ENCODE measurements at regions not wholly inside any gene's neighbourhood (a gene's known extent, or its start where the extent isn't known, plus 50 kb on each side); places are given as distances from the start of the nearest gene placed in this dataset.

- DNase-seq: peak; percentile 74
Measured at GRCh38 chr15:69530991-69531664, 78.5 kb downstream of the RPLP1 start.

GRCh38 chr15:69531665-69532027, 79.0 kb downstream of the RPLP1 start:
- peak; percentile 38 for DNase-seq

- no peak for DNase-seq
Measured at GRCh38 chr15:69532066-69532465, 79.4 kb downstream of the RPLP1 start.

GRCh38 chr15:69532856-69533255, 80.2 kb downstream of the RPLP1 start:
- no peak for DNase-seq

GRCh38 chr15:69533522-69533921, 80.9 kb downstream of the RPLP1 start:
- no peak for DNase-seq

GRCh38 chr15:69535101-69535638, 82.6 kb downstream of the RPLP1 start:
- DNase-seq: no peak

- no peak for DNase-seq
Measured at GRCh38 chr15:69535998-69536397, 83.4 kb downstream of the RPLP1 start.

- DNase-seq: peak; percentile 53
Measured at GRCh38 chr15:69536726-69537512, 84.3 kb downstream of the RPLP1 start.

GRCh38 chr15:69537901-69538300, 85.3 kb downstream of the RPLP1 start:
- no peak for DNase-seq

GRCh38 chr15:69538379-69538778, 85.8 kb downstream of the RPLP1 start:
- no peak for DNase-seq

- no peak for DNase-seq
Measured at GRCh38 chr15:69539345-69539744, 86.7 kb downstream of the RPLP1 start.

- peak; percentile 98 for DNase-seq
Measured at GRCh38 chr15:69540622-69541021, 88.0 kb downstream of the RPLP1 start.

GRCh38 chr15:69542028-69542427, 89.4 kb downstream of the RPLP1 start:
- no peak for DNase-seq

- no peak for DNase-seq
Measured at GRCh38 chr15:69543681-69544364, 91.2 kb downstream of the RPLP1 start.

- DNase-seq: no peak
Measured at GRCh38 chr15:69544365-69545113, 91.9 kb downstream of the RPLP1 start.

GRCh38 chr15:69546182-69546581, 93.6 kb downstream of the RPLP1 start:
- no peak for DNase-seq

- DNase-seq: no peak
Measured at GRCh38 chr15:69548395-69549180, 96.0 kb downstream of the RPLP1 start.

- DNase-seq: no peak
Measured at GRCh38 chr15:69551391-69552056, 98.9 kb downstream of the RPLP1 start.

GRCh38 chr15:69552057-69552815, 99.6 kb downstream of the RPLP1 start:
- no peak for DNase-seq

GRCh38 chr15:69553686-69554085, 101.1 kb downstream of the RPLP1 start:
- no peak for DNase-seq
